Tibial artery (tissue), 4 donors: ENCODE measurements at regions not wholly inside any gene's neighbourhood (a gene's known extent, or its start where the extent isn't known, plus 50 kb on each side); places are given as distances from the start of the nearest gene placed in this dataset.

Experiments
- DNase-seq, 2 donors: peaks; one replicate each; pipeline ENCODE4 v3.0.0-alpha.2; 2019
- H3K27ac ChIP-seq, 2 donors: fragments of 200-600 bp; sonication (generic) in 1 of 2; 1 replicate in 1 of 2; 2 replicates in 1 of 2; pipeline ENCODE4 v1.5.1; 2018 to 2019; ENCODE audit warnings: mild to moderate bottlenecking in 1 of 2
- H3K27me3 ChIP-seq, 2 donors: fragments of 200-600 bp; sonication (generic) in 1 of 2; one replicate each; pipeline versions ENCODE4 v1.5.1 to v1.6.0; 2016 to 2019
- H3K36me3 ChIP-seq, 3 donors: fragments of 200-600 bp; sonication (generic) in 2 of 3; one replicate each; pipeline ENCODE4 v1.5.1; 2016 to 2019; ENCODE audit warnings: mild to moderate bottlenecking in 2 of 3
- H3K4me1 ChIP-seq, 4 donors: fragments of 200-600 bp; sonication (generic) in 2 of 4; 1 replicate in 3 of 4; 2 replicates in 1 of 4; pipeline ENCODE4 v1.5.1; 2016 to 2019
- H3K4me3 ChIP-seq, 2 donors: fragments of 200-600 bp; sonication (generic) in 1 of 2; 1 replicate in 1 of 2; 2 replicates in 1 of 2; pipeline ENCODE4 v1.5.1; 2018 to 2019; ENCODE audit warnings: mild to moderate bottlenecking in 2 of 2
- H3K9me3 ChIP-seq, 3 donors: fragments of 200-600 bp; sonication (generic) in 1 of 3; one replicate each; pipeline ENCODE4 v1.5.1; 2016 to 2019
- CTCF ChIP-seq, 2 experiments: fragments of 200-600 bp in 1 of 2; fragments of 450-650 bp in 1 of 2; IDR thresholded peaks; one replicate each; pipeline ENCODE4 v1.5.1; 2017 to 2019; ENCODE audit warnings: antibody characterized with exemption in 2 of 2, mild to moderate bottlenecking in 1 of 2, moderate library complexity in 1 of 2
- intact Hi-C: fragments of 100-400 bp; cut with DNase I; formaldehyde crosslinking; loops from one replicate; pipeline ENCODE4 v1.15.0; 2023; ENCODE audit warnings: low total_unique reads

GRCh38 chr13:40404967-40405716 is 261.3 kb downstream of the FOXO1 start:
- intact Hi-C loops, result no loop called here
- peaks cover 0 to 30% (median 16%) of the 10 kb centered on the region in 4 donors for H3K4me1 ChIP-seq
- no peaks in the 10 kb centered on the region for H3K9me3 ChIP-seq
- no peaks in the 10 kb centered on the region for H3K27me3 ChIP-seq
- H3K4me3 ChIP-seq, result no peak overlapping the region
- DNase-seq, result no peak
- H3K36me3 ChIP-seq, result no peaks in the 10 kb centered on the region
- no peak for TF ChIP-seq CTCF (IDR thresholded peaks at IDR 0.05)
- H3K27ac ChIP-seq, result no peak overlapping the region

GRCh38 chr13:40406405-40407120 is 259.9 kb downstream of the FOXO1 start:
- intact Hi-C loops, result no loop called here
- DNase-seq, result no peak
- Histone ChIP-seq H3K4me3 (no peak overlapping the region), H3K27me3 (no peaks in the 10 kb centered on the region), H3K36me3 (no peaks in the 10 kb centered on the region), H3K9me3 (no peaks in the 10 kb centered on the region), H3K27ac (peak overlapping the region in 1 of 2 donors; percentile 7), H3K4me1 (peaks cover 0 to 28% (median 16%) of the 10 kb centered on the region in 4 donors)
- no peak for TF ChIP-seq CTCF (IDR thresholded peaks at IDR 0.05)

- Histone ChIP-seq H3K9me3 (no peaks in the 10 kb centered on the region), H3K36me3 (no peaks in the 10 kb centered on the region), H3K4me3 (no peak overlapping the region), H3K4me1 (peaks cover 0 to 19% (median 8%) of the 10 kb centered on the region in 4 donors), H3K27ac (no peak overlapping the region), H3K27me3 (no peaks in the 10 kb centered on the region)
- intact Hi-C loops, result no loop called here
- no peak for TF ChIP-seq CTCF (IDR thresholded peaks at IDR 0.05)
- DNase-seq, result no peak
These were observed 258.9 kb downstream of the FOXO1 start for GRCh38 chr13:40407567-40407966.

- DNase-seq, result no peak
- H3K27ac ChIP-seq, result no peak overlapping the region
- H3K4me1 ChIP-seq, result peaks cover 0 to 9% (median 0%) of the 10 kb centered on the region in 4 donors
- no peak for TF ChIP-seq CTCF (IDR thresholded peaks at IDR 0.05)
- no peak overlapping the region for H3K4me3 ChIP-seq
- intact Hi-C loops, result no loop called here
- H3K9me3 ChIP-seq, result no peaks in the 10 kb centered on the region
- no peaks in the 10 kb centered on the region for H3K36me3 ChIP-seq
- no peaks in the 10 kb centered on the region for H3K27me3 ChIP-seq
These were observed 257.8 kb downstream of the FOXO1 start for GRCh38 chr13:40408602-40409001.

GRCh38 chr13:40409278-40409677 is 257.2 kb downstream of the FOXO1 start:
- Histone ChIP-seq H3K27ac (no peak overlapping the region), H3K27me3 (no peaks in the 10 kb centered on the region)

More at GRCh38 chr13:40409278-40409677, 257.2 kb downstream of the FOXO1 start:
- no peak for DNase-seq
- peaks cover 0 to 9% (median 0%) of the 10 kb centered on the region in 4 donors for H3K4me1 ChIP-seq
- no peaks in the 10 kb centered on the region for H3K9me3 ChIP-seq
- no peaks in the 10 kb centered on the region for H3K36me3 ChIP-seq
- intact Hi-C loops, result no loop called here
- H3K4me3 ChIP-seq, result no peak overlapping the region
- no peak for TF ChIP-seq CTCF (IDR thresholded peaks at IDR 0.05)
